GM13977 (cell line): ENCODE measurements at regions not wholly inside any gene's neighbourhood (a gene's known extent, or its start where the extent isn't known, plus 50 kb on each side); places are given as distances from the start of the nearest gene placed in this dataset.

Experiments
- DNase-seq: peaks from one replicate; pipeline ENCODE4 v3.0.0; 2012; ENCODE audit warnings: low spot score
- in situ Hi-C: fragments of 300-500 bp; cut with MboI; formaldehyde crosslinking; loops from one replicate; pipeline ENCODE4 v1.12.0; 2022; ENCODE audit warnings: low sequenced_read_pairs, low pct_unique_long_range_greater_than_20kb, mixed read lengths, inconsistent platforms; ENCODE audit not compliant: unreplicated experiment
- TF ChIP-seq, protein P1 (sequence below): IDR thresholded peaks from 2 replicates; pipeline ENCODE4 v1.5.1; 2012; ENCODE audit warnings: mild to moderate bottlenecking, control low read depth; ENCODE audit not compliant: insufficient read depth; ENCODE audit errors: extremely low read depth, missing control alignments

DNA sequence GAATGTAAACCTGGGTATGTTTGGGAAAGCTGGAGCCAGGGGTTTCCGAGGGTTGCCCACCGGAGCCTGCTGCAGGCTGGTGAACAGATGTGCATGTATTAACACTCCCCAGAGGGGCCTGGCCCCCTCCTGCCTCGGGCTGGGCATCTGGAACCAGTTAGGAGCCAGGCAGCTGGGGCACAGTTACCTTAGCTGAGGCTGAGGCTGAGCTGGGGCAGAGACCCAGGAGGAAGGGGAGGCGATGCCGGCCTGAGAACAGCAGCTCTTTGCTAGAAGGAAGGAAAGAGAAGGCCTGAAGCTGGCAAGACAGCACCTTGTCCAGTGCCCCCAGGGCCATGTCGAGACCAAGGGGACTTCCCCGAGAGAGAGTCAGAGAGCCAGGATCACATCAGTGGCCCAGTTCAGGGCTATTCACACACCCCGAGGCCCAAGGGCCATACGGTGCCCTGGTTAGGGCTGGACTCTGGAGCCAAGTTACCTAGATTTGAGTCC is 65.8 kb downstream of the RMI2 start:
- TF ChIP-seq, protein P1, sequence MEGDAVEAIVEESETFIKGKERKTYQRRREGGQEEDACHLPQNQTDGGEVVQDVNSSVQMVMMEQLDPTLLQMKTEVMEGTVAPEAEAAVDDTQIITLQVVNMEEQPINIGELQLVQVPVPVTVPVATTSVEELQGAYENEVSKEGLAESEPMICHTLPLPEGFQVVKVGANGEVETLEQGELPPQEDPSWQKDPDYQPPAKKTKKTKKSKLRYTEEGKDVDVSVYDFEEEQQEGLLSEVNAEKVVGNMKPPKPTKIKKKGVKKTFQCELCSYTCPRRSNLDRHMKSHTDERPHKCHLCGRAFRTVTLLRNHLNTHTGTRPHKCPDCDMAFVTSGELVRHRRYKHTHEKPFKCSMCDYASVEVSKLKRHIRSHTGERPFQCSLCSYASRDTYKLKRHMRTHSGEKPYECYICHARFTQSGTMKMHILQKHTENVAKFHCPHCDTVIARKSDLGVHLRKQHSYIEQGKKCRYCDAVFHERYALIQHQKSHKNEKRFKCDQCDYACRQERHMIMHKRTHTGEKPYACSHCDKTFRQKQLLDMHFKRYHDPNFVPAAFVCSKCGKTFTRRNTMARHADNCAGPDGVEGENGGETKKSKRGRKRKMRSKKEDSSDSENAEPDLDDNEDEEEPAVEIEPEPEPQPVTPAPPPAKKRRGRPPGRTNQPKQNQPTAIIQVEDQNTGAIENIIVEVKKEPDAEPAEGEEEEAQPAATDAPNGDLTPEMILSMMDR = no peak
- no peak for DNase-seq
- in situ Hi-C loops = loop anchor here (25.0 kb wide), 1 partner anchor 301 kb away; no protein-coding TSS in a partner anchor

DNA sequence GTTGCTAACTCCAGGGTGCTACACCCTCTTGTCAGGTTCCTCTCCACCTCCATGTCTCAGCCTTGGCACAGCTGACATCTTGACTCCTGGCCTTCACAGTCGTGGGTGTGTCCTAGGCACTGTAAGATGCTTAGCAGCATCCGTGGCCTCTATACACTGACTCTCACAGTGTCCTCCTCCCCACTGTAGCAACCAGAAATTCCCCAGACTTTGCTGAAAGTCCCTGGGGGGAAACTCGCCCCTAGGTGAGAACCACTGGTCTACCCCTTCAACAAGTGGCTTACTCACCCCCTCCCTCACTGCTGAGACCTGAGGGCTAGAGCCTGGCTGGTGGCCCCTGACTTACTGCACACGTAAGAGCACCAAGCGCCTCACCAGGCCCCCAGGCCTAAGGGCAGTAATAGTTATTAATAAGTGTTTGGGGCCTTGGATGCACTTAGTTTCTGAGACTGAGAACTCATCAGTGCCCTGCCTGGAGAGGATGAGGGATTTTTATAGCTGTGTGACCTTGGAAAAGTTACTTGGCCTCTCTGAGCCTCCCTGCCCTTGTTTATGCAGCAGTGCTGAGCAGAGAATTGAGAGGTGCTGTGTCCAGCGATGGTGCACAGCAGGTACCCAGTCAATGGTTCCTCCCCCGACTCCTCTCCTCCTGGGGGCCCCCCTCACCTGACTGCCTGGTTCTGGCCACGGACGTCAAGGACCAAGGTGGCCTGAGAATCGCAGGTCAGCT is 67.1 kb downstream of the RMI2 start:
- in situ Hi-C loops = loop anchor here (25.0 kb wide), 1 partner anchor 300 kb away; no protein-coding TSS in a partner anchor
- TF ChIP-seq, protein P1 = no peak

DNA sequence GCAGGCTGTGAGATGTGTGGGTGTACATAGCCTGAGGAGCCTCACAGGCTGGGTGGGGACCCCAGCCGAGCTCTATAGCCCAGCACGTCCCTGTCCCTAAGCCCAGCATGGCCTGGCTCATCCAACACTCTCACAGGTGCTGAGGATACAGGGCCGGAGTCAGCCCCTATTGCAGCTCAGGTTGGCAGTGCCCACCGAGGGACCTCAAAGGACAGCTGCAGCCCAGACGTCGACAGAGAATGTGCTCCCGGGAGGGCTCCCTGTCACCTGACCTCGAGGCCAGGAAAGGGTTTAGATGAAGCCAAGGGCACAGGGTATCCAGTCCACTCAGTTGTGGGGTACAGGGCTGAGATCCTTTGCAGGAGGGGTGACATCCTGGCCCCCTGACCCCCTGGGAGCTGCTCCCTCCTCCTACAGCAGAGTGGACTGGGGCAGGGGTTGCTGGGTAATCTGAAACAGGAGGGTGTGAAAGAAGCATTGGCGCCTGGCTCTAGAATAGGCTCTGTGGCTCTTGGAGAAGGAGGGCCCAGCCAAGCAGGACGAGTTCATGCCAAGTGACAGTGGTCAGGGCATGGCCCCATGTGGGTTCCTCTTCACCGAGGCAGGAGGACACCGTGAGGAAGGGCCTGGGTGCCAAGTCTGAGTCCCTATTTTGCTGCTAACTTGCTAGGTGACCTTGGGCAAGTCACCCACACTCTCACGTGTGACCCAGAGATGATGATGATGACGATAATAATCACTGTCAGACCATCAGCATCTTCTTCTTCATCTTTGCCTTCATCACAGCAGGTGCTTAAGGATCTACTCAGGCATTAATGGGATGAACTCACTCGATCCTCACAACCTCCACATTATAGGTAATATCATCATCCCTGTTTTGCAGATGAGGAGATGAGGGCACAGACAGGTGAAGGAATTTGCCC is 68.0 kb downstream of the RMI2 start:
- TF ChIP-seq, protein P1 = no peak
- in situ Hi-C loops = loop anchor here (25.0 kb wide), 1 partner anchor 299 kb away; no protein-coding TSS in a partner anchor
- no peak for DNase-seq

More for the DNA sequence above, 67.1 kb downstream of the RMI2 start:
- no peak for DNase-seq

DNA sequence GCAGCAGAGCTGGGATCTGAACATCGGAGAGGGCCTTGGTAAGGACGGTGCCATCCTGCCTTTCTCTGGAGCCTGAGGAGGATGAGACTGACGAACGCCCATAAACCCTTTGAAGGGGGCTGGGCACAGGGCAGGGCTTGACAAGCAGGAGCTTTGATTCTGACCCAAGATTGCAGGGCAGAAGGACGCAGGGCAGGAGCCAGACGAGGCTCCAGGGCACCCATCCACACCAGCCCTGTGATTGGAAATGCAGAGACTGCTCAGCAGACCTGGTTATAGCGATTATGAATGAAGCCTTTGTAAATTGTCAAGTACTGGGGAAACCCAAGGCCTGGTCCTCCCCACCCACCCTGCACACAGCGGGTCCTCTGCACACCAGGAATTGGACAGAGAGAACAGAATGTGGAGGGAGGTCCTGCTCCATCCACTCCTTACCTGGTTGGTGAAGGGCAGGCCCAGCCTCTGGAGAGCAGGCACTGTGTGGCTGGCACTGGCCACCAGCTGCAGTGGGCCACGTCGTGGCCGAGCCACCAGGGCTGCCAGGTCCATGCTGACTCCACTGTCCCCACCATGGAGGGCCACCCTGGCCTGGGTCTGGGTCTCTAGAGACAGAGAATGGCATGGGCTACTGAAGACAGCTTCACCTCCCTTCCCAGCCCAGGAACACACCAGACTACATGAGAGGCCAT is 68.8 kb downstream of the RMI2 start:
- DNase-seq = no peak
- TF ChIP-seq, protein P1 = no peak
- in situ Hi-C loops = loop anchor here (25.0 kb wide), 1 partner anchor 298 kb away; no protein-coding TSS in a partner anchor

DNA sequence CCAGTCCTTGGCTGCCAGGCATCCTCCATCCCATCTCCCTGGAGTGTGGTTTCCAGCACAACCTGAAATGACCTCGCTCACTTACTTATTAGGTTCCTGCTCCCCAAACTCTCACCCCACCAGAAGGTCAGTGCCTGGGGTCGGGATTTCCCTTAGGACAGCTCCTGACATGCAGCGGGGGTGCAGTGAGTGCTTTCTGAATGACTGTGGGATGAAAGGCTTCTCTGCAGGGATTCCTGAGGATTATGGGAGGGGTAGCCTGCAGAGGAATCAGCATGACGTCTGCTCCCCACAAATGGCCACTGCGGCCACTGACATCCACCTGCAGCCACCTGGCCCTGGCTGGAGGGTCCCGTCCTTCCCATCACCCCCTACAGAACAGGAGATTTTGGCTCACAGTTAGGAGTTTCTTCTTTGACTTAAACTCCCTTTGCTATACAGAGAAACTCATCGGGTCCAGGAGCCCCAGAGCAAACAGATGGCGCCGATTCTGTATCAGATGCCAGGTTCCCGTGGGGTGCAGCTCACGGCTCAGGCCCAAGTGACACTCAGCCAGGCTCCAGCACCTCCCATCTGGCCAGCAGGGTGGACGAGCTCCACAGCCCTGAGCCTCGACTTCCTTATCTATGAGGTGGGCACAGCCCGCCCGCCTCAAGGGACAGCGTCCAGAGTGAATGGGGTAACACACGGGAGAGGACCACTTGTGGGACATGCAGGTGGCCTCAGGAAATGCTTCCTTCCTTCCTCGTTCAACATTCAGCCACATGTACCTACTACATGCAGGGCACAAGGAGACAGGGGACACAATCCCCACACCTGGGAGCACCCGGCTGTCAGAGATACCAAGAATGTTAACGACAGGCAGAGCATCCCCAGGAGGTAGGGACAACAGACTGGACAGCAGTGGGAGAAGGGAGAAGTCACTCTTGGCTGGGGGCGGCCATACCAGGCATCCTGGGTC is 69.8 kb downstream of the RMI2 start:
- DNase-seq = no peak
- TF ChIP-seq, protein P1 = no peak
- in situ Hi-C loops = loop anchor here (25.0 kb wide), 1 partner anchor 297 kb away; no protein-coding TSS in a partner anchor
